Endothelial cell of umbilical vein (primary cell): ENCODE measurements at regions not wholly inside any gene's neighbourhood (a gene's known extent, or its start where the extent isn't known, plus 50 kb on each side); places are given as distances from the start of the nearest gene placed in this dataset.
A peak's percentile ranks its signal among the peaks of the same experiment; 100 is the strongest.

Source experiments
- BruUV-seq: library from RNA; stranded (reverse); fragments of 400-500 nt; replicated peaks from 2 replicates; lab custom pipeline; 2021; lab: Mats Ljungman, UMichigan
- CTCF ChIA-PET: fragments of 300-600, 350-600 bp; sonication (Branson Sonifier 250); formaldehyde crosslinking; loops from one replicate; lab custom pipeline; 2021; ENCODE audit warnings: antibody characterized with exemption, inconsistent platforms; lab: Charles Lee
- POLR2A ChIA-PET: fragments of 300-600, 350-600 bp; sonication (Branson Sonifier 250); formaldehyde crosslinking; loops from one replicate; lab custom pipeline; 2021; ENCODE audit warnings: antibody characterized with exemption, inconsistent platforms; lab: Charles Lee
- DNase-seq: peaks from one replicate; pipeline ENCODE4 v3.0.0-alpha.2; 2011; ENCODE audit warnings: low read depth, low spot score
- FAIRE-seq: peaks from 2 replicates; lab custom pipeline; 2011; peaks lifted over from hg19 to GRCh38; lab: Jason Lieb, UNC
- H2AFZ ChIP-seq: 2 replicates; pipeline ENCODE4 v1.6.0; 2012; ENCODE audit warnings: low read depth, low read length, control low read depth, inconsistent platforms
- H3K27ac ChIP-seq: 2 replicates; pipeline ENCODE4 v1.5.1; 2011; ENCODE audit warnings: low read depth, mild to moderate bottlenecking, control low read depth, low read length, moderate library complexity; ENCODE audit not compliant: insufficient read depth
- H3K27me3 ChIP-seq, 2 experiments: 2 replicates each; pipeline versions ENCODE4 v1.6.0 to v1.6.1; 2011; ENCODE audit warnings: low read length in 2 of 2, mixed read lengths in 1 of 2; ENCODE audit not compliant: control insufficient read depth in 2 of 2, insufficient read depth in 2 of 2
- H3K36me3 ChIP-seq, 2 experiments: 2 replicates in 1 of 2; 3 replicates in 1 of 2; pipeline ENCODE4 v1.5.1; 2011; ENCODE audit warnings: low read length in 2 of 2, mild to moderate bottlenecking in 1 of 2, moderate library complexity in 1 of 2; ENCODE audit not compliant: control insufficient read depth in 2 of 2, insufficient read depth in 2 of 2; ENCODE audit errors: extremely low read depth in 1 of 2
- H3K4me1 ChIP-seq: 3 replicates; pipeline ENCODE4 v1.5.1; 2011; ENCODE audit warnings: mild to moderate bottlenecking, low read length; ENCODE audit not compliant: control insufficient read depth, insufficient read depth; ENCODE audit errors: extremely low read depth
- H3K4me2 ChIP-seq: 2 replicates; pipeline ENCODE4 v1.6.1; 2011; ENCODE audit warnings: low read length, control low read depth, mixed read lengths; ENCODE audit not compliant: insufficient read depth
- H3K4me3 ChIP-seq, 3 experiments: fragments of 200-600 bp in 1 of 3; sonication (generic), shearing (Covaris generic) in 1 of 3; replicated peaks in 1 of 3; 2 replicates each; pipeline ENCODE4 v1.5.1; 2011 to 2016; ENCODE audit warnings: control low read depth in 3 of 3, low read length in 3 of 3, mild to moderate bottlenecking in 2 of 3, inconsistent platforms in 1 of 3, low read depth in 1 of 3, moderate library complexity in 1 of 3; ENCODE audit not compliant: insufficient read depth in 1 of 3
- H3K79me2 ChIP-seq: 2 replicates; pipeline ENCODE4 v1.6.0; 2012; ENCODE audit warnings: low read length, inconsistent platforms; ENCODE audit not compliant: control insufficient read depth, insufficient read depth
- H3K9ac ChIP-seq: replicated peaks from 2 replicates; pipeline ENCODE3; 2011; ENCODE audit warnings: low read length, control low read depth; ENCODE audit not compliant: insufficient read depth; ENCODE audit errors: extremely low read depth
- H3K9me1 ChIP-seq: replicated peaks from 3 replicates; pipeline ENCODE4 v1.6.0; 2011; ENCODE audit warnings: mild to moderate bottlenecking, low read length; ENCODE audit not compliant: control insufficient read depth, insufficient read depth; ENCODE audit errors: extremely low read depth
- H3K9me3 ChIP-seq: replicated peaks from 2 replicates; pipeline ENCODE4 v1.5.1; 2012; ENCODE audit warnings: low read length, inconsistent platforms; ENCODE audit not compliant: control insufficient read depth, insufficient read depth
- H4K20me1 ChIP-seq: replicated peaks from 2 replicates; pipeline ENCODE3; 2011; ENCODE audit warnings: mild to moderate bottlenecking, low read length; ENCODE audit not compliant: control insufficient read depth, insufficient read depth; ENCODE audit errors: extremely low read depth
- CTCF ChIP-seq, 2 donors: IDR thresholded peaks; 1 replicate in 1 of 2; 2 replicates in 1 of 2; pipeline ENCODE4 v1.5.1; 2011; ENCODE audit warnings: low read length in 2 of 2, mild to moderate bottlenecking in 2 of 2, moderate library complexity in 2 of 2, control low read depth in 1 of 2, inconsistent platforms in 1 of 2, low read depth in 1 of 2; ENCODE audit not compliant: insufficient read depth in 1 of 2; ENCODE audit errors: extremely low read depth in 1 of 2
- EZH2 ChIP-seq: IDR thresholded peaks from 2 replicates; pipeline ENCODE4 v1.6.1; 2012; ENCODE audit warnings: borderline replicate concordance, low read depth, mild to moderate bottlenecking, moderate library complexity, low read length, inconsistent platforms; ENCODE audit not compliant: severe bottlenecking
- FOS ChIP-seq: IDR thresholded peaks from 2 replicates; pipeline ENCODE4 v1.6.1; 2011; ENCODE audit warnings: mild to moderate bottlenecking, low read length, moderate library complexity, borderline replicate concordance; ENCODE audit not compliant: insufficient read depth
- GATA2 ChIP-seq: IDR thresholded peaks from 2 replicates; pipeline ENCODE4 v1.7.0; 2011; ENCODE audit warnings: low read depth, mild to moderate bottlenecking, moderate library complexity, mixed read lengths, low read length; ENCODE audit not compliant: insufficient read length, insufficient read depth
- JUN ChIP-seq: IDR thresholded peaks from 2 replicates; pipeline ENCODE4 v1.6.1; 2011; ENCODE audit warnings: borderline replicate concordance, low read depth; ENCODE audit not compliant: insufficient read length, insufficient read depth
- MAX ChIP-seq: IDR thresholded peaks from 2 replicates; pipeline ENCODE4 v1.6.1; 2011; ENCODE audit not compliant: insufficient read depth, insufficient read length
- MYC ChIP-seq: IDR thresholded peaks from one replicate; pipeline ENCODE4 v1.6.1; 2011; ENCODE audit warnings: mild to moderate bottlenecking, low read depth, low read length
- POLR2A ChIP-seq: IDR thresholded peaks from 2 replicates; pipeline ENCODE4 v1.6.1; 2012; ENCODE audit warnings: low read depth, mild to moderate bottlenecking, control low read depth, low read length
- POLR2AphosphoS5 ChIP-seq: IDR thresholded peaks from 2 replicates; pipeline ENCODE4 v1.6.1; 2012; ENCODE audit warnings: low read depth, mild to moderate bottlenecking, control low read depth, low read length, moderate library complexity; ENCODE audit not compliant: insufficient read depth
- dilution Hi-C: fragments of 300-500 bp; cut with MboI; formaldehyde crosslinking; loops from one replicate; pipeline ENCODE4 v1.15.0; 2019; ENCODE audit warnings: low sequenced_read_pairs; ENCODE audit not compliant: extremely low pct_ligation_motif_present
- intact Hi-C: fragments of 100-400 bp; cut with micrococcal nuclease; formaldehyde crosslinking; loops from one replicate; pipeline ENCODE4 v1.10.0; 2022

- ChIA-PET CTCF (interaction anchor here (1.0 kb wide), 1 partner anchor 412 kb away, joined by 3 read pairs; no protein-coding TSS in a partner anchor), POLR2A (no interaction called here)
- H3K27ac ChIP-seq = no peak overlapping the region
- dilution Hi-C loops = no loop called here
- no peaks in the 10 kb centered on the region for H3K36me3 ChIP-seq
- H3K27me3 ChIP-seq = peaks cover 2 to 7% of the 10 kb centered on the region in 2 experiments
- no peaks in the 10 kb centered on the region for H4K20me1 ChIP-seq
- DNase-seq (no peak), FAIRE-seq (no peak)
- TF ChIP-seq POLR2A (no peak), GATA2 (no peak), EZH2 (no peak)
- intact Hi-C loops = no loop called here
- BruUV-seq = no TSS peak
- H3K9me3 ChIP-seq = peaks cover 1% of the 10 kb centered on the region
- H3K4me1 ChIP-seq = peaks cover 7% of the 10 kb centered on the region
- H3K9me1 ChIP-seq = no peaks in the 10 kb centered on the region
- no peak overlapping the region for H3K9ac ChIP-seq
- no peak overlapping the region for H3K4me3 ChIP-seq
- no peaks in the 10 kb centered on the region for H3K79me2 ChIP-seq
- H2AFZ ChIP-seq = no peak overlapping the region
- H3K4me2 ChIP-seq = no peak overlapping the region
Observed at GRCh38 chr2:120667981-120668380, 67.7 kb upstream of the GLI2 start.

- no peak overlapping the region for H3K4me3 ChIP-seq
- DNase-seq (peak; percentile 68), FAIRE-seq (peak; percentile 52)
- H3K4me2 ChIP-seq = no peak overlapping the region
- no peak overlapping the region for H3K27ac ChIP-seq
- H3K27me3 ChIP-seq = peaks cover 2 to 7% of the 10 kb centered on the region in 2 experiments
- no peaks in the 10 kb centered on the region for H3K79me2 ChIP-seq
- TF ChIP-seq CTCF (IDR thresholded peaks at IDR 0.05; ENCODE audit: extremely low read depth in 1 of 2, insufficient read depth in 1 of 2, low read depth in 1 of 2, low read length in 2 of 2) (peak; percentile 20 to 61), MYC (no peak), MAX (no peak), POLR2A (no peak), EZH2 (no peak), GATA2 (no peak), JUN (peak; percentile 18), FOS (peak; percentile 50), POLR2AphosphoS5 (no peak)
- H3K9me1 ChIP-seq = no peaks in the 10 kb centered on the region
- peaks cover 1% of the 10 kb centered on the region for H3K9me3 ChIP-seq
- H3K4me1 ChIP-seq = peaks cover 7% of the 10 kb centered on the region
- H2AFZ ChIP-seq = no peak overlapping the region
- H3K36me3 ChIP-seq = no peaks in the 10 kb centered on the region
- H3K9ac ChIP-seq = no peak overlapping the region
- dilution Hi-C loops (no loop called here), intact Hi-C loops (loop anchor here (1.0 kb wide), 1 partner anchor 323 kb away; the partner anchor contains the start of gene INHBB)
- ChIA-PET CTCF (interaction anchor here (0.6 to 1.7 kb wide), 6 partner anchors 11 to 327 kb away, joined by 3 to 7 read pairs (median 4); no protein-coding TSS in a partner anchor), POLR2A (no interaction called here)
- H4K20me1 ChIP-seq = no peaks in the 10 kb centered on the region
- BruUV-seq = no TSS peak
Observed at GRCh38 chr2:120669121-120669952, 66.3 kb upstream of the GLI2 start.
